Small intestine (tissue), 7 donors: ENCODE measurements at regions not wholly inside any gene's neighbourhood (a gene's known extent, or its start where the extent isn't known, plus 50 kb on each side); places are given as distances from the start of the nearest gene placed in this dataset.

ENCODE experiments used
- DNase-seq, 2 donors: peaks; one replicate each; pipeline versions ENCODE4 v3.0.0 to v3.0.0-alpha.2; 2013
- FAIRE-seq: peaks from 2 replicates; lab custom pipeline; 2012; peaks lifted over from hg19 to GRCh38; lab: Jason Lieb, UNC
- H3K27ac ChIP-seq, 3 donors: one replicate each; pipeline ENCODE4 v1.5.1; 2013; ENCODE audit warnings: low read length in 2 of 3, mild to moderate bottlenecking in 2 of 3, control low read depth in 1 of 3, inconsistent platforms in 1 of 3, low read depth in 1 of 3, moderate library complexity in 1 of 3
- H3K27me3 ChIP-seq, 3 donors: one replicate each; pipeline ENCODE4 v1.6.1; 2013; ENCODE audit warnings: low read length in 3 of 3, inconsistent platforms in 1 of 3; ENCODE audit not compliant: control insufficient read depth in 3 of 3, insufficient read depth in 3 of 3
- H3K36me3 ChIP-seq, 3 donors: one replicate each; pipeline ENCODE4 v1.6.1; 2013; ENCODE audit warnings: low read length in 3 of 3, inconsistent platforms in 1 of 3, low read depth in 1 of 3, mild to moderate bottlenecking in 1 of 3, moderate library complexity in 1 of 3; ENCODE audit not compliant: control insufficient read depth in 3 of 3, insufficient read depth in 2 of 3
- H3K4me1 ChIP-seq, 3 donors: one replicate each; pipeline ENCODE4 v1.6.1; 2013; ENCODE audit warnings: low read length in 2 of 3, inconsistent platforms in 1 of 3, low read depth in 1 of 3, mild to moderate bottlenecking in 1 of 3, moderate library complexity in 1 of 3; ENCODE audit not compliant: control insufficient read depth in 3 of 3, insufficient read depth in 2 of 3
- H3K4me3 ChIP-seq, 3 donors: one replicate each; pipeline ENCODE4 v1.5.1; 2013; ENCODE audit warnings: low read length in 3 of 3, control low read depth in 1 of 3, inconsistent platforms in 1 of 3, low read depth in 1 of 3, mild to moderate bottlenecking in 1 of 3, moderate library complexity in 1 of 3
- H3K9me3 ChIP-seq, 2 donors: one replicate each; pipeline ENCODE4 v1.6.1; 2013; ENCODE audit warnings: low read depth in 1 of 2, low read length in 1 of 2; ENCODE audit not compliant: control insufficient read depth in 2 of 2, insufficient read depth in 1 of 2
- WGBS, 3 donors: extraction: QIAGEN DNeasy Blood & Tissue Kit; methylation state at CpG; one replicate each; pipeline ENCODE4 v1.1.7; 2013; 5-methylcytosine and 5-hydroxymethylcytosine counted together
- donor health status: healthy with polysubstance abuse.
- donor health status: control.
- donor health status: control.
- donor health status: Bipolar disorder and iron deficiency.
- donor health status: healthy.

- no peaks in the 10 kb centered on the region for H3K4me1 ChIP-seq
- FAIRE-seq (no peak), DNase-seq (no peak)
- H3K27me3 ChIP-seq, result no peaks in the 10 kb centered on the region
- H3K36me3 ChIP-seq, result no peaks in the 10 kb centered on the region
- H3K9me3 ChIP-seq, result peaks cover 2 to 8% of the 10 kb centered on the region in 2 donors
- H3K27ac ChIP-seq, result no peak overlapping the region
- H3K4me3 ChIP-seq, result no peak overlapping the region
Measured at GRCh38 chr1:80931178-80931577, 869.6 kb upstream of the ADGRL2 start.

GRCh38 chr1:80929868-80930508, 870.7 kb upstream of the ADGRL2 start:
- no peak overlapping the region for H3K4me3 ChIP-seq
- whole genome bisulfite sequencing, 3 donors, result 73 to 82% (median 81%) methylated on average over 3 of the region's 3 CpGs
- H3K4me1 ChIP-seq, result no peaks in the 10 kb centered on the region
- no peak overlapping the region for H3K27ac ChIP-seq
- H3K36me3 ChIP-seq, result no peaks in the 10 kb centered on the region
- no peak for DNase-seq
- no peaks in the 10 kb centered on the region for H3K27me3 ChIP-seq
- peaks cover 2 to 8% of the 10 kb centered on the region in 2 donors for H3K9me3 ChIP-seq
- FAIRE-seq, result no peak

- Histone ChIP-seq H3K36me3 (no peaks in the 10 kb centered on the region), H3K27ac (no peak overlapping the region), H3K27me3 (no peaks in the 10 kb centered on the region), H3K4me1 (no peaks in the 10 kb centered on the region), H3K9me3 (peaks cover 2 to 8% of the 10 kb centered on the region in 2 donors), H3K4me3 (no peak overlapping the region)
- 83 to 96% (median 87%) methylated on average over 4 of the region's 4 CpGs for WGBS, 3 donors
- FAIRE-seq (no peak), DNase-seq (no peak)
Measured at GRCh38 chr1:80926531-80926930, 874.2 kb upstream of the ADGRL2 start.

- Histone ChIP-seq H3K9me3 (peaks cover 2 to 5% of the 10 kb centered on the region in 2 donors), H3K4me3 (no peak overlapping the region), H3K27ac (no peak overlapping the region), H3K27me3 (no peaks in the 10 kb centered on the region), H3K36me3 (no peaks in the 10 kb centered on the region), H3K4me1 (no peaks in the 10 kb centered on the region)
- no peak for DNase-seq
- FAIRE-seq, result no peak
- WGBS, 3 donors, result 75 to 90% (median 78%) methylated on average over 3 of the region's 3 CpGs
Measured at GRCh38 chr1:80925130-80925805, 875.5 kb upstream of the ADGRL2 start.

- Histone ChIP-seq H3K27ac (no peak overlapping the region), H3K4me3 (no peak overlapping the region), H3K36me3 (no peaks in the 10 kb centered on the region), H3K4me1 (no peaks in the 10 kb centered on the region), H3K27me3 (no peaks in the 10 kb centered on the region), H3K9me3 (peaks cover 0 to 4% of the 10 kb centered on the region in 2 donors)
- WGBS, 3 donors, result 81 to 98% (median 91%) methylated on average over 2 of the region's 2 CpGs
- FAIRE-seq, result no peak
- DNase-seq, result no peak
Measured at GRCh38 chr1:80924290-80924689, 876.4 kb upstream of the ADGRL2 start.

DNA sequence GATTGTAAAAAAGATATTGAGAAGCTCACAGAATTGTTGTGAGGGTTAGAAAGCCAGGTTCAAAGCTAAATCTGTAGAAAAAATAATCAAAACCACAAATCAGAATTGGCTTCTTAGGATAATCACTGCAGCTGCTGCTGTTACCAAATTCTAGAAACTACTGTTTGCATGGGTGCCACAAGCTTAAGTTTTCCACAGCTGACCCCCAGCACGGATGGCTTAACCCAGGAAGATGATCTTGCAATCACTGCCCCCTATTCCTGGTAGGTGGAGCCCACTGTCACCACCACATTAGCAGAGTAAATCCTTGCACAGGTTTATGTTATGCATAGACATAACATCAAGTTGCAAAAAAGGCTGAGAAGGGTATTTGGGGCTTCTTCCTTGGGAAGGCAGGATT, 877.8 kb upstream of the ADGRL2 start:
- H3K36me3 ChIP-seq, result no peaks in the 10 kb centered on the region
- WGBS, 3 donors, result 67 to 78% (median 75%) methylated on average over 1 of the region's 1 CpG
- DNase-seq (no peak), FAIRE-seq (no peak)
- no peaks in the 10 kb centered on the region for H3K27me3 ChIP-seq
- no peak overlapping the region for H3K27ac ChIP-seq
- no peaks in the 10 kb centered on the region for H3K4me1 ChIP-seq
- H3K4me3 ChIP-seq, result no peak overlapping the region
- H3K9me3 ChIP-seq, result peaks cover 0 to 4% of the 10 kb centered on the region in 2 donors

GRCh38 chr1:80919426-80919825, 881.3 kb upstream of the ADGRL2 start:
- no peak for DNase-seq
- Histone ChIP-seq H3K4me3 (no peak overlapping the region), H3K27ac (no peak overlapping the region), H3K9me3 (peaks cover 0 to 4% of the 10 kb centered on the region in 2 donors), H3K27me3 (no peaks in the 10 kb centered on the region), H3K4me1 (no peaks in the 10 kb centered on the region), H3K36me3 (no peaks in the 10 kb centered on the region)
- WGBS, 3 donors, result 85 to 94% (median 90%) methylated on average over 6 of the region's 6 CpGs
- no peak for FAIRE-seq

GRCh38 chr1:80918380-80918779, 882.4 kb upstream of the ADGRL2 start:
- peaks cover 0 to 4% of the 10 kb centered on the region in 2 donors for H3K9me3 ChIP-seq
- no peaks in the 10 kb centered on the region for H3K36me3 ChIP-seq
- H3K27ac ChIP-seq, result no peak overlapping the region
- DNase-seq (no peak), FAIRE-seq (no peak)
- no peaks in the 10 kb centered on the region for H3K27me3 ChIP-seq
- 0 to 29% (median 16%) methylated on average over 1 of the region's 1 CpG for WGBS, 3 donors
- H3K4me1 ChIP-seq, result no peaks in the 10 kb centered on the region
- H3K4me3 ChIP-seq, result no peak overlapping the region
